ENCODE measurements at regions not wholly inside any gene's neighbourhood (a gene's known extent, or its start where the extent isn't known, plus 50 kb on each side); places are given as distances from the start of the nearest gene placed in this dataset.

DNA sequence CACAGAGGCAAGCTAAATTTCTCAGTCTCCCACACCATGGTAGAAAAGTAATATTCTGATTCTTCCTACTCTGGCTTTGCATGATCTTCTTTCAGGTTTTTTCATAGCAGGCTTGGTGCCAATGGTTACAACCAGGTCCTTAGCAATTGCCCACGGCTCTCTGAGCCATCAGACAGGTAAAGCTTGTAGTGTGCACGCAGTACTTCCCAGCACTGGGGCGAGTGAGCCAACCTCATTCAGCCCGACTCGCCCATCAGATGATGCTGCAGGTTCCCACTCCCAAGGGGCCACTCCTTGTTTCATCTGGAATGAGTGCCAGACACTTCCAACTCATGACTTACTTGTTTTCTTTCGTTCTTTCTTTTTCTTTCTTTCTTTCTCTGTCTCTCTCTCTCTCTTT is 78.3 kb downstream of the PERP start:
- in situ Hi-C loops (cut with HindIII; ENCODE audit: low pct_unique_long_range_greater_than_20kb, low sequenced_read_pairs): no loop called here
- DNase-seq (ENCODE audit: low read depth in 1 of 2, low spot score in 1 of 2): peak in 1 of 2 experiments; percentile 49
- no peak for TF ChIP-seq JUND (IDR thresholded peaks at IDR 0.05; ENCODE audit: low read depth)

DNA sequence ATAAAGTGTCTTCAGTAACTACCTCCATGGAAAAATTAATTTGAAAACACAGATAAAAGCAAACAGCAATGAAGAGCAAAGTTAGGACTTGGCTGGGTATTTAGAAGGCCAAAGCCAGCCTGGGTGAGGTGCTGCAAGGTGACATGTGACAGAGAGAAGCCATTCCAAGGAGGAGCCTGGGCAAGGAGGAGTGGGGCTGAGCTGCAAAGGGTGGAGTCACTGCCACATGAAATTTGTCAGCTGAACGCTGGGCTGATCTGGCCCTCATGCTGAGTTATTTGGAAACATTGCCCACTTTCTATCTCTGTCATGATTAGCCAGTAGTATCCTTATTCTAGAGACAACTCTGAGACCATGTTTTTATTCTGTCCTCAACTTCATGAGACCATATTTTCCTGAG is 76.3 kb downstream of the PERP start:
- TF ChIP-seq JUND (IDR thresholded peaks at IDR 0.05; ENCODE audit: low read depth): no peak
- in situ Hi-C loops (cut with HindIII; ENCODE audit: low pct_unique_long_range_greater_than_20kb, low sequenced_read_pairs): no loop called here
- DNase-seq (ENCODE audit: low read depth in 1 of 2, low spot score in 1 of 2): no peak

DNA sequence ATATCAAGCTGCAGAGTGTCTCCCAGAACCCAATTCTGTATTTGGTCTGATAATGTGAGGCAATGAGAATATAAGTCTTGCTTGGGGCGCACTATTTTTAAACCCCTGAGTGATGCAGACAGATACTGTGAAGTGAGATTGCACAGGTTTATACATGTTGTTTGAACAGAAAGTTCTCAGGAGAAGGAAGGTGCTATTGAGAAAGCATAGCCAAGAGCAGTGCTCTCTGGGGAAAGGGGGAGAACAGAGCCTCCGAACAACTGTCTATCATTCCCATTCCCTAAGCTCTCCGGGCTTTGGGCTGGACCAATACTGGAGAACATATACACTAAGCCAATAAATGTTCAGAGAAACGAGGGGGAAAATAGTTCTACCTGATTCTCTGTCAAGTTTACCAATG is 75.8 kb downstream of the PERP start:
- TF ChIP-seq JUND (IDR thresholded peaks at IDR 0.05; ENCODE audit: low read depth): no peak
- in situ Hi-C loops (cut with HindIII; ENCODE audit: low pct_unique_long_range_greater_than_20kb, low sequenced_read_pairs): no loop called here
- DNase-seq (ENCODE audit: low read depth in 1 of 2, low spot score in 1 of 2): no peak

DNA sequence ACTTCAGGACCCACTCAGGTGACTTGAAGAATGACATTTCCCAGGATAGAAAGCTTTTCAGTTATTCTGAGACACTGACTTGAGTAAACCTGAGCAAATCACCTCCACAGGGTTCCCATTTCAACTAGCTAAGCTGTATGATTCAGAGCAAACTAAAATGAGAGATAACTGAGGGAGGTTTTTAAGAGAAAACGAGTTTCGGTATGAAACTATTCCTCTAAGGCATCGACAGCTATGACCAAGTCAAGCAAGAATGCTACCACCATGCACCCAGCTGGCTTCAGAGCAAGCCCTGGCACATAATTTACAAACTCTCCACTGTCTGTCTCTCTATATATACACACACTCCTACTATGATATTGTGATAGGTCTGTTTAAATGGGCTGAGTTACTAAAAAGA is 75.4 kb downstream of the PERP start:
- TF ChIP-seq JUND (IDR thresholded peaks at IDR 0.05; ENCODE audit: low read depth): no peak
- no peak for DNase-seq (ENCODE audit: low read depth in 1 of 2, low spot score in 1 of 2)
- in situ Hi-C loops (cut with HindIII; ENCODE audit: low pct_unique_long_range_greater_than_20kb, low sequenced_read_pairs): no loop called here

DNA sequence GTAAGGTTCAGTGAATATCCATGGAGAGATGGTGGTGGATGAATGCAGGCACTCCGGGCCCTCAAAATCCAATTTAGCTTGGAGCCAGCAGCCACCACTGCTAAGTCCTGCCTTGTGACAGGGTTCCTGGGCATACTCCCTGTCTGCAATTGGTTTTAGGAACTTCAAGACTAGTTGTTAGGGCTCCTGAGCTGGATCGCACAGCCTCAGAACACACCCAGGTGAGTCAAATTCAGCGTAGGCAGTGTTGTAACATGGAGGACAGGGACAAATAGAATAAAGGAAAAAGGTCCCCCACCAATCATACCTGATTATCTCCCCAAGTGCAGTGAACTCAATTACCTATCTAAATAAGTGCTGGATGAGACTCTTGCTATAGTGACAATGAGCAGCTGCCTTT is 74.6 kb downstream of the PERP start:
- DNase-seq (ENCODE audit: low read depth in 1 of 2, low spot score in 1 of 2): no peak
- no peak for TF ChIP-seq JUND (IDR thresholded peaks at IDR 0.05; ENCODE audit: low read depth)
- in situ Hi-C loops (cut with HindIII; ENCODE audit: low pct_unique_long_range_greater_than_20kb, low sequenced_read_pairs): no loop called here

DNA sequence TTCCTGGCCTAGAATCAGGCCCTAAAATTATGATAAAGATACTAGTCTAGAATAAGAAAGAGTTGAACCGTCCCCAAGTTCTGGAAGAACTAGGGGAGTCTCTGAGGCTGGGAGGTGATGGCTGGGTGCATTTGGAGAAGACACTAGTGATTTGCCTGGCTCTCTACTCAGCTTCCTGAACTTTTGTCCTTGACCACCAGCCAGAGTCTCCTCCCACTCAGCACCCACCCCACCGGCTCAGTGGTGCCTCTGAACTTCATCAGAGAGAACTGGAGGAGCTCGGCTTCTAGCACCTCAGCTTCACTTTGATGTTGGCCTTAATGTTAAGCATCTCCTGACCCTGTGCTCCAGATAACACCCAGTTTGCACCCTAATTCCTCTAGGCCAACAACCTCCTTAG is 73.0 kb downstream of the PERP start:
- in situ Hi-C loops (cut with HindIII; ENCODE audit: low pct_unique_long_range_greater_than_20kb, low sequenced_read_pairs): no loop called here
- no peak for TF ChIP-seq JUND (IDR thresholded peaks at IDR 0.05; ENCODE audit: low read depth)

DNA sequence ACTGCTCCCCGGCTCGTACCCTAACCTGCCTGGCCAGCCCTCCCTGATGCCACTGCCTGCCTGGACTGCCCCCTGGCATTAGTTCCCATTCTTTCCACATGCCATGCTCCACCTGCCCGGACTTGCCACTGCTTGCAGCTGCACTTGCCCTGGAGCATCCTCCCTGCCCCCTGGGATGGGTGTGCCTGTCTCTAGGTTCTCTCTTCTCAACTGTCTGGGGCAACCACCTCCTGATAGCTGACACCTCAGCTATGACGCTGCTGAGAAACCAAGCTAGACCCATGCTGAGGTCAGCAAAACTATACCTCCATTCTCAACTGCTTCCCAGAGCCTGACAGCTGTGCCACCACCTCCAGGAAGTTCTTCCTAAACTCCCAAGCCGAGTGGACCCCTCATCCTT is 72.1 kb downstream of the PERP start:
- in situ Hi-C loops (cut with HindIII; ENCODE audit: low pct_unique_long_range_greater_than_20kb, low sequenced_read_pairs): no loop called here
- peak in 1 of 2 experiments; percentile 47 for DNase-seq (ENCODE audit: low read depth in 1 of 2, low spot score in 1 of 2)
- no peak for TF ChIP-seq JUND (IDR thresholded peaks at IDR 0.05; ENCODE audit: low read depth)

More for the DNA sequence above, 73.0 kb downstream of the PERP start:
- DNase-seq (ENCODE audit: low read depth in 1 of 2, low spot score in 1 of 2): no peak

DNA sequence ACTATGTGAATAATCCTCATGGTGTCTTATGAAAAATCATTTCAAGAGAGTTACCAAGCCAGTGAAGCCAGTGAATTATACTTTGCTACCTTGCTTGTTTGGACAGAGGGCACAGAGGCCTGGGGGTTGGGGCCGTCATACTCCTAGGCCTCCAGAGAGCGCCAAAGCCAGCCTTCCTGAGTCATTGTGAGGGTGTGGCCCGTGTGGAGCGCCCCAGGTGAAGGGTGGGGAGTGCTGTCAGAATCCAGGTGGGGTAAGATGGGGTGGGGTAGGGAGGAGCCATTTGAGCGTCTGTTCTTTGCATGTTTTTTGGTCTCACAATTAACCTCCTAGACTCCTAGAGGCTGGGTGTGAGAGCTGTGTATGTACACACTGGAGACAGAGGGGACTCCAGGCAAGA is 71.1 kb downstream of the PERP start:
- no peak for DNase-seq (ENCODE audit: low read depth in 1 of 2, low spot score in 1 of 2)
- in situ Hi-C loops (cut with HindIII; ENCODE audit: low pct_unique_long_range_greater_than_20kb, low sequenced_read_pairs): no loop called here
- TF ChIP-seq JUND (IDR thresholded peaks at IDR 0.05; ENCODE audit: low read depth): no peak

DNA sequence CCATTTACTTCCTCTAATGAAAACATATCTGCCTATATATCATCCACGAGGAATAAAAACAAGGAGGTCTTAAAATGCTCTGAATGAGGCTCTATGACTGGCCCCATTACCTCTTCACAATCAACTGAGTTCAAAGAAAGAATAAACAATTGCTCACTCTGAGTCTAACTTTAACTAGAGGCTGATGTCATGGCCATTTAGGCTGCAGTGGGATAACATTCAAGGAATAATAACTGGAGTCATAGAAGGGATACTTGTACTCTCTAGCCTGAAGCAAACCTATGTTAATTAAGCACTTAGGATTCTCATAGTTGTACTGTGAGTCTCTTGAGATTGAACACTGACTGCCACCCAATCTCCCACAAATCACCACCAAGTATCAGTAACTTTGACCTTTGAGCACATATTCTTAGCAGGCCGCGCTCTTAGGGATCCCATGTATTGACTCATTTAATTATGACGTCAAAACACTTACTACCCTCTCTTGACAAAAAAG is 70.2 kb downstream of the PERP start:
- in situ Hi-C loops (cut with HindIII; ENCODE audit: low pct_unique_long_range_greater_than_20kb, low sequenced_read_pairs): no loop called here
- DNase-seq (ENCODE audit: low read depth in 1 of 2, low spot score in 1 of 2): no peak
- TF ChIP-seq JUND (IDR thresholded peaks at IDR 0.05; ENCODE audit: low read depth): no peak

DNA sequence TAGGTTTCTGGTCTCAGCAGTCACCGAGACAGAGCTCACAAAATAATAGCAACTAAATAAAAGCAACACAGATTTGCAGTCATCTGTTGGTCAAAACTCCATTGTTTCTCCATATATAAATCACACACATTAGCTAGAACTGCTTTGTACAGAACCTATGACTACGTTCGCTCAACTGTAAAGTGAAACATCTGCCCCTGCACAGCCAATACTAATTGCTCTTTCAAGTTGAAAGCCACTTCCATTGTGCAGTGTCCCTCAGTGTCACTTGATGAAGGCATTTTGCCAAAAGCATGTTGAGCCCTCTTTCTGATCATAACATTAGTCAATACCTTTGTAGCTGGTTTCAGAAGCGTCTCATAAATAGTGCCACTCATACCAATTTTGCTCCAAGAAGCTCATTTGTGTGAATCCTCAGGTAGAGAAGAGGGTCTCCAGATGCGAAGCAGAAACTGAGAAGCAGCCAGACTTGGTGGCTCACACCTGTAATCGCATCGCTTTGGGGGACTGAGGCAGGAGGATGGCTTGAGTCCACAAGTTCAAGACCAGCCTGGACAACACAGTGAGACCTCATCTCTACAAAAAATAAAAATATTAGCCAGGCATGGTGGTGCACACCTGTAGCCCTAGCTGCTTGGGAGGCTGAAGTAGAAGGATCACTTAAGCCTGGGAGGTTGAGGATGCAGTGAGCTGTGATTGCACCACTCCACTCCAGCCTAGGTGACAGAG is 68.9 kb downstream of the PERP start:
- TF ChIP-seq JUND (IDR thresholded peaks at IDR 0.05; ENCODE audit: low read depth): no peak
- DNase-seq (ENCODE audit: low read depth in 1 of 2, low spot score in 1 of 2): no peak
- in situ Hi-C loops (cut with HindIII; ENCODE audit: low pct_unique_long_range_greater_than_20kb, low sequenced_read_pairs): no loop called here
